CD4-positive, alpha-beta T cell treated with Interleukin-12 subunit alpha and Interleukin-12 subunit beta, for 1 hour (primary cell): ENCODE measurements at regions not wholly inside any gene's neighbourhood (a gene's known extent, or its start where the extent isn't known, plus 50 kb on each side); places are given as distances from the start of the nearest gene placed in this dataset.
"Not testable (repeated sequence)": the region's sequence is repeated elsewhere in the genome, so short reads cannot be mapped to it uniquely, and the experiment has no call there.

Source experiments
- DNase-seq: peaks from one replicate; pipeline ENCODE4 v3.0.0-alpha.2; 2020

DNA sequence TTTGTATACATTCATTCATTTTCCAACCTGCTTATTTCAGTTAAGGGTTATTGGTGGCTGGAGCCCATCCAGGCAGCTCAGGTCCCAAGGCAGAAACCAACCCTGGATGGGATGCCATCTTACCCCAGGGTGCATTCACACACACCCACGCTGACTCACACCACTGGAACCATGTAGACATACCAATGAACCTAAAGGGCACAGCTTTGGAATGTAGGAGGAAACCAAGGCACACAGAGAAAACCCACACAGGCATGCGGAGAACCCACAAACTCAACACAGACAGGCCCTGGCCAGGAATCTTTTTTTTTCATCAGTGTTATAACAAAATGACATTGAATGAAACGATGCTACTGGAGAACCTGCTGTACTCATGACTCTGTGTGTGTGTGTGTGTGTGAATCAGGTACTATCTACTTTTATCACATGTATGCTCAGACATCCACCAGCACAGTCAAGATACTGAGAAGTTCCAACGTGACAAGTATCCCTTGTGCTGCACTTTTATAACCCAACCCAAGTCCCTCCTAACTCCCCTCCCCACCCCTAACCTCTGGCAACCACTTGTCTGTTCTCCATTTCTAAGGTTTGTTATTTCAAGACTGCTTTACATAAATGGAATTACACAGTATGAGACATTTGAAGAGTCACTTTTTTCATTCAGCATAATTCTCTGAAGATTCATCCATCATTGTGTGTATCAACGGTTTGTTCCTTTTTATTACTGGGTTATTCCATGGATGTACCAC is 286.8 kb upstream of the PLD5 start:
- no peak for DNase-seq

- DNase-seq = no peak
Measured at GRCh38 chr1:242806324-242806723, 281.8 kb upstream of the PLD5 start.

- not testable (repeated sequence) for DNase-seq
Measured at GRCh38 chr1:242805360-242805759, 280.9 kb upstream of the PLD5 start.

DNA sequence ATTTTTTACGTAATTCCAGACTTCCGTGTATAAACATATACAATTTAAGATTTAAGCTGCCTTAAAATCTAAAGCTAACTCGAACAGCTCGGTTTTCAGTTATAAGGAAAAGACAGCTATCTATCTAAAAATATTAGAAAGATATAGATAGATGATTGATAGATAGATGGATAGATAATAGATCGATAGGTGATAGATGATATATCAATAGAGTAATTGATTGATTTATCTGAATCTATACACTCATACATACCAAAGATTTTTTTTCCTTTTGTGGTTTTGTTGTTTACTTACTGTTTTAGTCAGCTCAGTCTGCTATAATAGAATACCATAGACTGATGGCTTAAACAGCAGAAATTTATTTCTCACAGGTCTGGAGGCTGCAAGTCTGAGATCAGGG is 278.5 kb upstream of the PLD5 start:
- no peak for DNase-seq

DNA sequence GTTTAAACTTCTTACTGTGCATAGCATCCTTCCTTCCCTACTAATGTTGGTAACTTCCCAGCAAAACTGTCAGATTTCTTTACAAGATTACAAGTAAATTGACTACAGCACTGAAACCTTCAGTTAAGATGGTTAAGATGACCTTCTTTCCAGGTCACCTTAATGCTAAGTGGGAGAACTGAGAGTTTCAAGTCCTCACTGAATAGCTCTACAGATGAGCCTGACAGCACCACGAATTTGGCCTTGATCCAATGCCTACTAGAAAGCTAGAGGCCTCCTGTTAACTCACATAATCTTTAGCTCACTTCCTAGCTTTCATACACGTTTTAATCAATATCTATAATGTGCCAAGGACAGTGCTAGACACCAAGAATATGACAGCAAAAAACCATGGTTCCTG is 276.0 kb upstream of the PLD5 start:
- DNase-seq = no peak

- no peak for DNase-seq
Measured at GRCh38 chr1:242797856-242798255, 273.4 kb upstream of the PLD5 start.

GRCh38 chr1:242788771-242789170 is 264.3 kb upstream of the PLD5 start:
- DNase-seq = no peak

DNA sequence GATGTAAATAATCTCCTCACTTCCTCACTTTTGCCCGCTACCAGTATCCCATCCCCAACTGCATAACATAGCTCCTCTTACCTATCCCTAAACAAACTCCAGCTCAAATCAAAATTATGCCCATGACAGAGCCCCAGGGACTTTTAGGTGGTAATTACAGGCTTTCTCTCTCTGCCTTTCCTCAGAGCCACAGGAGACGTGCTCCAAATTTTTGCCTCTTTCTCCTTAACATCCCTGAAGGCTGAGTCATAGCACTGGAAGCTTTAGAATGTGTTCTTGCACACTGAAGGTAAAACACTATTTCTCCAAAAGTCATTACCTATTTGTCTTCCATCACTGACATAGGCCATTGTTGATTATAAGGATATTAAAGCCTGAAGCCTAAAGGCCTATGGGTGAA is 263.5 kb upstream of the PLD5 start:
- DNase-seq = no peak

GRCh38 chr1:242784807-242785206 is 260.3 kb upstream of the PLD5 start:
- no peak for DNase-seq

DNA sequence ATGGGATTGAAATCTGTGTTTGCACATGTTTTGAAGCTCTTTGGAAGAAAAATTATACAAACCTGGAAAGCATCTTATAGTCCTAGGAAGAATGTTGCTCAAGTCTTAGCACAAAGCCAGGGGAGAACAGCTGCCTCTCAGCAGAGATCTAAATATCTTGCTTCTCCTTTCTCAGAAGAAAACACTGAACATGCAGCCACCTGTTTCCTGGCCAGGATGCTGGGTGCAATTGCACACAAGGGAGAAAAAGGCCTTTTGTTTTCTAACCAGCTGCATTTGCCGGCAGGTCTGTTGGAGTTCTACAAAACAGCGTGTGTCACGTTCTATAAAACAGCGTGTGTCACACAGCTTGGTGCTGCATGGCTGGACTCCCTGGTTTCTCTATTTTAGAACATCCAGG is 259.6 kb upstream of the PLD5 start:
- DNase-seq = no peak

GRCh38 chr1:242774256-242774655 is 249.8 kb upstream of the PLD5 start:
- no peak for DNase-seq

- no peak for DNase-seq
Measured at GRCh38 chr1:242770366-242770765, 245.9 kb upstream of the PLD5 start.

DNA sequence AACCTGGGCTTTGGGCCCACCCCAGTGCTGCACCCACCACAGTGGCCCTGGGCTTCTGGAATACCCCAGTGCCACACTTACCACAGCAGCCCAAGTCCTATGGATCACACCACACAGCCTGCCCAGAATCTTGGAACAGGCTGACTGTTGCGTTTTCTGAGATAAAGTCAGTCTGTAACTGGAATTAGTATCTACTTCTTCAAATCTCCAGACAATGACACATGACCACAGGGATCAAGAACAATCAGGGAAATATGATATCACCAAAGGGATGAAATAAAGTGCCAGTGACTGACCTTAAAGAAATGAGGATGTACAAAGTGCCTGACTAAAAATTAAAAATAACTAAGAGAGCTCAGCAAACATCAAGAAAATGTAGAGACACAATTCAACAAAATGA is 239.7 kb upstream of the PLD5 start:
- no peak for DNase-seq

GRCh38 chr1:242761556-242761955 is 237.1 kb upstream of the PLD5 start:
- no peak for DNase-seq

- DNase-seq = no peak
Measured at GRCh38 chr1:242754926-242755325, 230.4 kb upstream of the PLD5 start.

- DNase-seq = no peak
Measured at GRCh38 chr1:242754125-242754524, 229.6 kb upstream of the PLD5 start.

- DNase-seq = no peak
Measured at GRCh38 chr1:242747233-242747632, 222.7 kb upstream of the PLD5 start.

GRCh38 chr1:242745079-242745478 is 220.6 kb upstream of the PLD5 start:
- DNase-seq = no peak

DNA sequence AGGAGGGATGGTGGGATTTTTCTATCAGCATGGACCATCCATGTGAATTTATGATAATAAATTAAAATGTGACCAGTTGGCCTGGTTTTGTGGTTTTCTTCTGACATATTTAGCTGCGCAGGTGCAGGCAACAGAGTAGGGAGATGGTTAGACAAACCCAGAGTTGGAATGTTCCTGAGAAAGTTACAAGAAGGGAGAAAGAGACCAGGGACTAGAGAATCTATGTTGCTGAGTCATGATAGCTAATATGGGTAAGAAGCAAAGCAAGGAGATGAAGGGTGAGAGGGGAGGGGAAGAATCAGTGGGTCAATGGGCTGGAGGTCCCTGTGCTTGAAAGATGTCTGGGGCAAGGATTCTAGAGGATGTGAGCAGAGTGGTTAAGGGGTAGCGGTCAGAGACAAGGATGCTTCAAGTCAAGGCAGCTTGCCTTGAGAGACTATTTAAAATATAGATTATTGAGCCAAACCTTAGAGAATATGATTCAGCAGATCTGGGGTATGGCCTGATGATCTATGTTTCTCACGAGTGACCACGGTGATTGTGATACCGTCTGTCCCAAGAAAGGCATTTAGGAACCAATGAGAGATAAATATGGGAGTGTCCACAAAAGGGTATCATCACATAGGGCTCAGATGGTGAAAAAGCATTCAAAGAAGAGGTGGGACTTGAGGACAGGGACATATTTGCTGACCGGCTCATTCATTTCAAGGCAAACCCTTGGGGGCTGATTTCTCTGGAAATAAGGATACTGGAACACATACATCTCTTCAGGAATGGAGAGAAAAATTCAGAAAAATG is 219.7 kb upstream of the PLD5 start:
- no peak for DNase-seq

DNA sequence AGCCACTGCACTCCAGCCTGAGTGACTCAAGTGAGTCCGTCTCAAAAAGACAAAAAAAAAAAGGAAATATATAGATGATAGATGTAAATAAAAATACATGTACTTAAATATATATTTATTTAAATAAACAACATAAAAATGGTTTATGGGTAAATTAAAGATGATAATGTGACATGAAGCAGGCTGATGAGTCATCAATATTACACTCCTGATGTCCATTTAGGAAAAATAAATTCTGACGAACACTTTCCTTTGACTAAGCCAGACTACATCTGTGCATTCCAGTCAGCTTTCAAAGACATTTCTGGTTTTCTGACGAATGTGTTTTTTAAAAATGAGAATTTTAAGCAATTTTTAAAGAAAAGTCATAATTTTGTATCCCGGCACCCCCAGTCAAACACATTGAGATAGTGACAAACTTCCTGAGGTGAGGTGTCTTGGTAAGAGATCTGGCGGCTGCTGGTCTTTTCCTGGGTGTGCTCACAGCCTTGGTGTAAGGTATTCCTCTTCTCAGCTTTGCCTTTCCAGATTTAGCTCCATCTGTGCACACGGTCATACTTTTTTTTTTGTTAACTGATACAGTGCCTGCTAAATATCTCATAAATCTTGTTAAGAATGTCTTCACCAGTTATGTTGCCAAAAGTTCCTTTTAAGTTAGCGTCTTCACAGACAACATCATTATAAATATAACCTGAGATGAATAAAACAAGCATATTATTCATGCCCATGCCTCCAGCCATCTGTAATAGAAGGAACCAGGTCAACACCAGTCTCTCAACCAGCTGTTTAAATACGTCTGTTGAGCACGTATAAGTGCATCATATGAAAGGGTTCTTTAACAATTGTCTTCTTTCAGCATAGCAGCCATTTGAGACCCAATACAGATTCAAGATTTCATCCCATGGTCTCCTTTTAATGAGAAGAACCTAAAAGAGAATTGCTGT is 214.5 kb upstream of the PLD5 start:
- DNase-seq = no peak

GRCh38 chr1:242736611-242737010 is 212.1 kb upstream of the PLD5 start:
- no peak for DNase-seq

GRCh38 chr1:242735323-242735722 is 210.8 kb upstream of the PLD5 start:
- DNase-seq = no peak

GRCh38 chr1:242731446-242731845 is 206.9 kb upstream of the PLD5 start:
- DNase-seq = no peak
